ENCODE measurements at regions not wholly inside any gene's neighbourhood (a gene's known extent, or its start where the extent isn't known, plus 50 kb on each side); places are given as distances from the start of the nearest gene placed in this dataset.

DNA sequence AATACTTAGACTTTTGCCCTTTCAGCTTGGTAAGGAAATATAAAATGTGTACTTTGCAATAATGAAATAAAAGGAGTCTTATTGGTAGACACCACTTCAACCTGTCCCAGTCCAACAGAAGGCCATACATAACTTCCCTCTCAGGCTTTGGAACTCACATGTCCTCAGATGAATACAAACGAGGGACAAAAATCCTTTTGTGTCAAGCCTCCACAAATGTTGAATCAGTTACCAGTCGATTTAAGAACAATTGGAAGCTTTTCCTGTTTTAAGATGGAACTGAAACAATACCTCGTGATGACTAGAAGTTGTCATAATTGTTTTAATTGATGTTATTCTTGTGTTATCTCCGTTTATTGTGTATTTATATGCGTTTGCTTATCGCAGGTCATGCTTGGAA lies 385.1 kb upstream of the POU3F3 start:
- no peak for DNase-seq

DNA sequence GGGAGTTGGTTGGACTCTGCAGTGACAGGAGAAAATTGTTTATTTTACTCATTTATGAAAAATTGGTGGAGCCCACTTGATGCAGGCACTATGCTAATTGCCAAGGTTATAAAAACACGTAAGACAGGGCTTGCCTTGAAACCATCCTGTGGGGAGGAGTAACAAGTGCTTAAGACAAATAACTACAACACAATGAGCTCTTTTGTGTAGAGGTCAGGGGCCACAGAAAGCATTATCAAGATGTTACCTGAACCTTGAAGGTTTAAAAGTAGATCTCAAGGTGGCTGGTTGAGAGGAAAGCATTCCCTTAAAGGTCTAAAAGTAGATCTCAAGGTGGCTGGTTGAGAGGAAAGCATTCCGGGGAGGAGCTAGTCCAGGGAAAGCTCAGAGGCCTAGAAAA lies 381.8 kb upstream of the POU3F3 start:
- DNase-seq: no peak

DNA sequence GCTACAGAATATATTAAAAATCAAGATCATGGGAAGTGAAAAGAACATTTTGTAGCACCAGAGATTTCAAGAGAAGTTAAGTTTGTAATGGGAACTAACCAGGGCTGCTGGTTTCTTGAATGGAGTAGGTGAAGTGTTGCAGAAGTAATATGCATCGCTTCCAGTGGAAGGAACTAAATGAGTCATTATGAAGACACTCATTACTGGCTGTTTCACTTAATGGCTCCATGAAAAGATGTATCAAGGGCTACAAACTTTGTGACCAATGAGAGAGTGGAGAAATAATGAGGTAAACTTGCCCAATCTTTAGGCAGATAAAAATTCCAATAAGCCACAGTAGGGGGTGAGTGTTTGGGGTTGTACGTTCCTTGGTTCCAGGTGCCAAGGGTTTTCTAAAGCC lies 380.4 kb upstream of the POU3F3 start:
- DNase-seq: no peak

DNA sequence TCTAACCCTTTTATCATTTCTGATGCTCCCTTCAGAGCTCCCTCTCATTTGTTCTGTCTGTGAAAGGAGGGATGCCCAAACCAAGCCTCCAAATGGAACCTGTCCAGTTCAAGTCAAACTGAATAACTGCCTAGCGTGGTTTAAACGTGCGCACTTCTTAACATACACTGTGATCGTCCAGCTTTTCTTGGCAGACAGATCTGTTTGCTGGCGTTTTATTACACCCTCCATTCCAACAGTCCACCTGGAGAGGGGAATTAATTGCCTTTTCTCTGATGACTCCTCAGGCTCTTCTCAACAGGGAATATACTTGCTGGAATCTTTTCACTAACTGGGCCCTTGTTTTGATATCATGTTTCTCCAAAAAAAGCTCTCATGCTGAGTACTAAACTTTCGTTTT lies 379.2 kb upstream of the POU3F3 start:
- DNase-seq: no peak

DNA sequence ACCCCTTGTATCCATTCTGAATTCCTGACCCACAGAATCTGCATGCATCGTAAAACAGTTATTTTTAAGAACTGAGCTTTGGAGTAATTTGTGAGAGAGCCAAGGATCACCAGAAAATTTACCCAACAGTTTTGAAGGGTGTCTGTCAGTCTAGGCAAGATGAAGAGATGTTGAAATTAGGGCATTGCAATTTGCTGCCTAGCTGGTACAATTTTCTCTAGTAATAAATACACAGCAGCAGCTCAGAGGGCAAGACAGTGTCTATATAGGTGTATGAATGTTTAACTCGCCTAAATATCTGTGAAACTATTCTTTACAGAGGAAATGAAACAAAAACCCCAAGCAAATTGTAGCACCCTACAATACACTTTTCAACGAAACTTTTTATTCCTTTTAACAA lies 377.8 kb upstream of the POU3F3 start:
- no peak for DNase-seq

DNA sequence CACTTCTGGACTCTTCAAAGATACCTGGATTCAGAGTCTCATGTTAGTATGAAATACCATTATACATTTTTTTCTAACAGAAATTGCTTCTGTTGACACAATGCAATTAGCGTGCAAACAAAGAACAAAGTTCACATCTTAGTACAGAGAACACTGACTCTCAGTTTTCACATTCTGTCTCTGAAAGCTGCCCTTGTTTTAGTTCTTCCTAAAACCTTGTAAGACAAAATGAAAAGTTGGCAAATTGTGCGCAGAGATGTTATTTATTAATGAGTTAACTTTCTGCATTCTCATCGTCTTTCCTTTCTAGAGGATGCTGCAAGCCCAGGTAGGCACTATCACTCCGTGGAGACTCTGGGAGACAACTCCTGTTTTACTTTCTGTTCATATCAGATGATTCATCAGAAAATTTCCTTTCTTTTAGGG lies 377.3 kb upstream of the POU3F3 start:
- no peak for DNase-seq

DNA sequence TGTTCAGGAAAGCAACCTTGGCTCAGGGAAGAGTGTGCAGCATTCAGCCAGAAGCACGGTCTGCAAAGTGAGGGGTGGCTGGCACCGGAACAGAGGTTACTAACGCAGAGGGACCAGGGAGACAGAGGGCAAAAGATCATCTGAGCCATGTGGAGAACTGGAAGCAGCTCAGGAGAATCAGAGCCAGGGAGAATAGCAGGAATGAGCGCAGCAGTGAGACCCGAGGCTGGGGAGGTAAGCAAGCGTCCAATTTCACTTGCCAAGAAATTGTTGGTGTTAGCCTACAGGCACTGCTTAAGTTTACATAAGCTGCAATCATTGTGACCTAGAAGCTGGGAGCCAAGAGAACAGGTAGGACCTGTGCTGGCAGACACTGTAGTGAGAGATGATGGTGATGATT lies 372.6 kb upstream of the POU3F3 start:
- DNase-seq: no peak

DNA sequence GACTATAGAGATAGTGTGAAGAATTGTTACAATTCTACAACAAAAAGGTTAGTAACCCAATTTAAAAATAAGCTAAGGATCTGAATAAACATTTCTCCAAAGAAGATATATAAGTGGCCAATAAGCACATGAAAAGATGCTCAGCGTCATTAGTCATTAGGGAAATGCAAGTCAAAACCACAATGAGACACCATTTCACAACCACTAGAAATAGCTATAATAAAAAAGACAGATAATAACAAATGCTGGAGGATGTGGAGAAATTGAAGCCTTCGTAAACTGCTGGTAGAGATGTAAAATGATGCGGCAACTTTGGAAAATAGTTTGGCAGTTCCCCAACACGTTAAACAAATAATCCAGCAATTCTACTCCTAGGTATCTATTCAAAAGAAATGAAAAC lies 366.5 kb upstream of the POU3F3 start:
- DNase-seq: no peak

DNA sequence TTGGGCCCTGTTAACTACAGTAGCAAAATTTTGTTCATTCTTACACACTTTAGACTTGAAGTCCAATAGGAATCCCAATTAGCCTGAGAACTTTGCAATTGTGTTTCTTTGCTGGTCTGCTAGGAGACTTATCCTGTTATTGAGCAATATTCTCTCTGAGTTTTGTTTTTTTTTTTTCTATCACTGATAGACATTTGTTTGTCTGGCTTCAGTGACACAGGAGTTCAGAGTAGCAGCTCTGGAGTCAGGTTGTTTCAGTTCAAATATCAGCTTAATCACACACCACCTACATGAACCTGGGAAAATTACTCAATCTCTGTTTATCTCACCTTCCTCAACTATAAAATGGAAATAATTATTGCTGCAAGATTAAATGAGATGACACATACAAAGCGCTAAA lies 360.2 kb upstream of the POU3F3 start:
- no peak for DNase-seq

DNA sequence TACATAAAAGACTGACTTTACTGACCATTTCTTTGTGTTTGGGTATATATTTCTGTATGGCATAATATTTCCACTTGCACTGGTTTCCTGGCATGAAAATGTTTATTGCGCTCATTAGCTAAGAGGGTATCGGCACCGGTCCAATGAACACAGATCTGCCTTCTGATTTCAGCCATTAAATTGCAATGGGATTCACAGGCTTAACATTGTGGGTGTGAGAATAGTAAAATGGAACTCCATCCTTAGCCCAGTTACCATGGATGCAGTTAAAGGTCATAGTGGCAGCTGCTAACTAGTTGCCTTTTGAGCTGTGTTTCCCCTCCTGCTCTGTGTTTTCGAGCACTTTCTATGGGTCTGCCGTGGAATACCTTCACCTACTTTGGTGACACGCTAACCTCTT lies 352.6 kb upstream of the POU3F3 start:
- DNase-seq: no peak

DNA sequence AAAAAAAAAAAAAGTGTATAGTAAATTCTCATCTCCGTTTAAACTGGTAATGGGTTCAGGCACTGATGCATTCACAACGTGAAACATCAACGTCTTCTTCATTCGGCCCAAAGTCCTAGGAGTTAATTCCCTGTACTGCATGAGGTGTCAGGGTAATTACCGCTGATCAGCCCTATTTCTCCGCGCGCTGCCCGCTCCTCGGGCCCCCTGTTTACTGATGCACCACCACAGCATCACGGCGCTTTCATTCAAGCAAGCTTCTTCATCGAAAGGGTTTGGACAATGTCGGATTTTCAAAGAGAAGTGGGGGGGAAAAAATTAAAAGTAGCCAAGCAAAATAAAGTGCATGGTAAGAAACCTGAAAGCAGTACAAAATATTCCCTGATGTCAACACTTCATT lies 352.0 kb upstream of the POU3F3 start:
- no peak for DNase-seq

DNA sequence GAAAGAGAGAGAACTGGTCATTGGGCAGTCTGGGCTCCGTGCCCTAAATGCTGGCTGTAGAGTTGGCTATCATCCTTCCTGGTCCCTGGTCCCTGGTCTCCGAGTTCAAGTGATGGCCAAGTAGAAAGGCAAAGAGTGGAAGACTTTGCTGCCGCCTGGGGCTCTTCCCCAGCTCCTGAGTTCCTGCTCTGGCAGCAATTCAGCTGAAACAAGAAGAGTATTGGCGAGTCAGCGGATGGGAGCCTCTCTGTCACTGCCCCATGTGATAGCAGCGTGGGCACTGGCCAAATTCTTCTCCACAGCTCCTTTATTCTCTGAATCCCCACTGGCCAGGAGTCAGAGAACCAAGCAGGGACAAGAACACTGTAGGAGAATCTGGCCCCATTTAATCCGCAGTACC lies 351.0 kb upstream of the POU3F3 start:
- DNase-seq: no peak

DNA sequence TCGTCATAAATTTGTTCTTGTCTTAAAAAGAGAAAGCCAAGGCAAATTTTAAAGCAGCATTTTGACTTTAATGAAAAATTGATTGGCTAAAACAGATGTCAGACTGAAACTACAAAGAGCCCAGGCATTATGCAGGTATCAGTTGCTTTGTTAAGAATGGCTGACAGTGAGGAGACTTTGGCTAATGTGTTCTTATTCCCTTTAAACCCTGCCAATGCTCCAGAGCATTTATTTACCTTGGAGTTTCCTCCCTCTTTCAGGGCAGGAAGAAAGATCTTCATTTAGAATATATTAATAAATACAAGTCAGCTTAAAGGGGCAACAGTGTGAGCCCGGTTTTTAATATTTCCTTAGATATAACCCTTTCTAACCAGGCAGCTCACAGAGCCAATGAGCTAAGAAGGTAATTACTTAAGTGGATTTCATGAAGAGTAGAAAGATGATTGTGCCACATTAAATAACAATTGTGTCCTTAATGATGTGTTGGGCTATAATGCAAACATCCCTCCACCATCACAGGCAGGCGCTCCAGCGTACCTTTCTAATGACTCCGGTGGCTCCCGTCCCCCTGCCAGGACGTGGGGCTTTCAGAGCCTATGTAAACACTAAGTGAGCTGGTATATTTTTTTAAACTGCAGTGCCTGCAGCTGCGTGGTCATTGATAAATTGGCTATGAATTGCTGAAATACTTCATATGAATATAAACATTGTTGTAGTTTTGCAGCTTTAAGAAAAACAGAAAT lies 349.4 kb upstream of the POU3F3 start:
- no peak for DNase-seq

DNA sequence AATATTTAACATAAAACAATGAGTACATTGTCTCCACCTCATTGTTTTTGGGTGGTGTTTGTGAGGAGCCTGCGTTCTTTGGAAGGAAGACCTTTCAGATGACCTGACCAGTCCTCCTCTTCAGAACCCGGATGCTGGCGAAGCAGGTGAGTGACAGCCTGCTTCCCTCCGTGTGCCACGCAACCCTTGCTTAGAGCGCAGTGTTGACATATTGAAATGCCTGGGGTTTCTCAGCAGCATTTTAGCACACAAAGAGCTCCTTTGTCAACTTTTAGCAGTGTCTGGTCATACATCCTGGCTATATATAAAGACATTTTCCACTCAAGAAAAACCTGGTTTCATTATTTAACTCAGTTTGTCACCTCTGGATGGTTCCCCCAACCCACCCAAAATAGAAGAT lies 335.7 kb upstream of the POU3F3 start:
- no peak for DNase-seq

DNA sequence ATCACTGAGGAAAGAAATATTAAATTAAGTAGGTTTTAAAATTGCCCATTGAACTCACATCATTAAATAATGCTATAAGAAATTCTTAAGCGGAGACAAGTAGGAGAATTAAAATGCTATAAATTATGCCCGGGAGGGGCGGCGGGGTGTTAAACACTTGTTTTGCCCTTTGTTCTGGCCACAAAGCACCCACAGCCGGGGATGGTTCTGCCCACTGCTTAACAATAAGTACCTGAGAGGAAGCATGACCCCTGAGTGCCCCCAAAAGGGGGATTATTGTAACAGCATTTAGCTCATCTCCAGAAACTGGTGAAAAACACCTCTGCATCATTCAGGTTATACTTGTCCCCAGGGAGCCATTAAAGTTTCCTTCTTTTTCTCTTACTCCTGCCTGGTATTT lies 332.7 kb upstream of the POU3F3 start:
- no peak for DNase-seq

DNA sequence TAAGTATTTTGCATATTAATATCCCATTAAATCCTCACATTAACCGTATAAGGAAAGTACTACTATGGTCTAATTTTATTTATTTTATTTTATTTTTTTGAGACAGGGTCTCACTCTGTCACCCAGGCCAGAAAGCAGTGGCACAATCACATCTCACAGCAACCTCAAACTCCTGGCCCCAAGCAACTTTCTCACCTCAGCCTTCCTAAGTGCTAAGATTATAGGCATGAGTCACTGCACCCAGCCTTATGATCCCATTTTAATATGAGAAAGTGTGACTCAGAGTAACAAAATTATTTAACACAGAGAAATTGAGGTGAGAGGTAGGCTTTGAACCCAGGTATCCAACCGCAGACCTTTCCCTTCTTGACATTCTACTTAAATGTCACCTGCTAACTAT lies 330.0 kb upstream of the POU3F3 start:
- DNase-seq: no peak

DNA sequence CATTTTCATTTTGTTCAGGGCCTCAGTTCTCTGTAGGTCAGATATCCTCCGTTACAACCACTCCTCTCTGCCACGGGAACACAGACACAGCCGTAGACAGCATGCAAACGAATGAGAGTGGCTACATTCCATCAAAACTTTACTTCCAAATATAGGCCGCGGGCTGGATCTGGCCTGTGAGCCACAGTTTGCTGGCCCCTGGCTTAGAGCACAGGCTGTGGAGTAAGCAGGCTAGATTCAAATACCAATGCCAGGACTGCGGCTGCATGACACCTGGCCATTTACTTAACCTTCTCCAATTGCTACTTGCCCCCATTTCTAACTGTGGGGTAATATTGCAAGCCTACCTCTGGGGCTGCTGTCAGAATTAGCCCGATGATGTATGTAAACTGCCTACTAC lies 325.8 kb upstream of the POU3F3 start:
- DNase-seq: no peak

DNA sequence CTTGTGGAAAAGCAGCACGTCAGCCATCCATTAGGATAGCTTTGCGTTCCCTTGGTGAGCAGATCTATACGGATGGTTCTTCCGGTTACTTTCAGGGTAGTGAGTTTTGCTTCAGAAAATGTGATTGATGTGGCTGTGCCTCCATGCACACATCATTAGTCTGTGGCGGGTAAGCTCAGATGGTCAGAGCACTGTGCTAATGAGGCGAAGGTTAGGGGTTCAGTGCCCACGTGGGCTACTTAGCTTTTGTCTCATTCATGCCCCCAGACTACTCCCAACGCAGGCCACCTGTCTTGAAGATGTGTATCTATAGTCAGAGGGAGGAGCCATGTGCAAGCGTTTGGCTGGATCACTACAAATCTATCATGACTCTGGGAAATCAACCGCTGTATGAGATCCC lies 322.8 kb upstream of the POU3F3 start:
- no peak for DNase-seq

DNA sequence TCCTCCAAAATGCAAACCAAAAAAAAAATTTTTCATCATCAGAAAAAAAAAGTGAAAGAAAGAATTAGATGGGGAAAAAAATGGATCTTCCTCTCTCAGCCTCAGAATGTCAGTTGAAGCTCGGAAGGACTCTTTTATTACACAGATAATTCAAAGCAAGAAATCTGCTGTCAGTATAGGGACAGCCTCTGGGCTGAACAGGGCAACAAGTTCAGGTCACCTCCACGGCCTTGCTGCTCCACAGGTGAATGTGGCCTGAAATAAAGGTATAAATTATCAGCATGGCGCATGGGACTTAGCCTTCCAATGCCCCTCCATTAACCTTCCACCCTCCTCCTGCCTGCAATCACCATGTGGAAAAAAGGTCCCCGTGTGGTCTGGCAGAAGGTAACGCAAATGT lies 316.8 kb upstream of the POU3F3 start:
- DNase-seq: no peak

DNA sequence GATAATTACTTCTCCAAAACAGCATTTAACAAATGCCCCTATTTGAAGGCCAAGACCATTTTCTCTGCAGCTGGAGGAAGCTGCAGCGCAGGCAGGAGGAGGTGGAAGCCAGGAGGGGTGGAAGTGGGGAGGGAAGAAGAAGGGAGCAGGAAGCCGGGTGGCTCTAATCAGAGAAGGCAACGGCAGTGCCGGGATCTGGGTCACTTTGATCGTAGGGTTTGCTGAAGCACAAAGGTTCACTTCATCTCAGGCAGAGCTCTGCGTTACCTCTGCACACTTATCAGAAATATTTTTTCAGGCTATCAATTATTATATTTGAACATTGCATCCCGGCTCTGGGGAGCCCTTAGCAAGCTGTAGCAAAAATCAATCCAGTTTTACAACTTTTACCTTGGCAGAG lies 315.8 kb upstream of the POU3F3 start:
- no peak for DNase-seq

DNA sequence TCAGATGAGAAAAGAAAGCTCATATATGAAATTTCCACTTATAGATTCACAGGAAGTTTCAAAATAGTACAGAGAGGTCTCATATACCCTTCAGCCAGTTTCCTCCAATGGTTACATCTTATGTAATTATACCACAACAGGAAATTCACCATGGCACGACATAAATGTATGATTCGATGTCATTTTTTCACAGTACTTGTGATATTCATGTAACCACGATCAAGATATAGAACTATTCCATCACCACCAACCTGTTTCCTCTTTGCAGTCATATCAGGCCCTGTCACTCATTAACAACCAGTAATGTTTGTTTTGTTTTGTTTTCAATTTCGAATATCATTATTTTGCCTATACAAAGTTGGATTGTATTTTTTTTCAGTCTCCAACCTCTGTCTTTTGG lies 314.3 kb upstream of the POU3F3 start:
- no peak for DNase-seq

DNA sequence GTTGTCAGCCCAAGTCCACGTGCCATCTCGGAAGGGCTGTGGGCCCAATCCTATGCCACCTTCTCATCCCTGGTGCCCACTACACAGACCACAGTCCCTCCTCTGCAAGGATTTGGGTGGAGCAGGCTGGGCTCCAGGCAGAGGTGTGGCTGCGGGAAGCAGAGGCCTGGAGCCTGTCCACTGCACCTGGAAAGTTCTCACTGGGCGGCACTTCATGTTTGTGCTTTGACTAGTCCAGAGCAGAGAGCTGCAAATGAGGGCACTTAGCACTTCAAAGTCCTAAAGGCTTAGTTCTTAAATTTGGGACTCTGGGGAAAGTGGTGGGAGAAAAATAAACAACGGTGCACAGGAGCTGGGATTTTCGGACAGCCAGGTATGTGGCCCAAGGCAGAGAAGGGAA lies 308.9 kb upstream of the POU3F3 start:
- DNase-seq: no peak

DNA sequence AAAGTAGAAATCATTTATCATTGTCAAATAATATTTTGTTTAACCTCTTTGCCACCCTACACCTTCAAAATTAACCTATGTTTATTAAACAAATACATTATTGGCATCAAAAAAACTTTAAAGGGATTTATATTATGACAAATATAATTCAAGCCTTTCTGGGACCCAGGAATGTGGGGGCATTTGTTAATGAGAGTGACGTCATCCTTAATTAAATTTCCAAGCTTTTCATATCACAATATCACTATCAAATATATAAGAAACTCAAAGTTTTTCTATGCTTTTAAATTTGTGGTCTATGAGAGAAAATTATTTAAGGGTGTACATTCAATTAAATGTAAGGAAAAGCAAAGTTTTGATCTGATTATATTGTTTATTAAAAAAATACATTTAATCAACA lies 307.4 kb upstream of the POU3F3 start:
- DNase-seq: no peak

DNA sequence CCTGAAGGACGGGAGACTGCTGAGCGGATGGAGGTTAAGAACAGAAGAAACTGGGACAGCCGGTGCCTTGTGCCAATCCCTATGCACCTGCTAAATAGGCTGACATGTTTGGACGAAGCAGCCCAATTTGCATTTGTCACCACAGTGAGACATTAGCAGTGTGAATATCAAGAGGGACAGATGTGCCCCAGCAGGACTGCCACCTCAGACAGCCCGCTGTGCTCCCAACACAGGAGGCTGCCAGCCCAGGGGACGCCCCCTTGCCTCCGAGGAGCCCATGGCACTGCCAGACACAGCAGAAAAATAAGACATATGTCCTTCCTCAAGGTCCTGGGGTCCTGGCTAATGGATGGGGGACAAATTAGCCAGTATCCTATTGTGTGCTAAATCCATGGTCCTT lies 306.7 kb upstream of the POU3F3 start:
- DNase-seq: no peak

DNA sequence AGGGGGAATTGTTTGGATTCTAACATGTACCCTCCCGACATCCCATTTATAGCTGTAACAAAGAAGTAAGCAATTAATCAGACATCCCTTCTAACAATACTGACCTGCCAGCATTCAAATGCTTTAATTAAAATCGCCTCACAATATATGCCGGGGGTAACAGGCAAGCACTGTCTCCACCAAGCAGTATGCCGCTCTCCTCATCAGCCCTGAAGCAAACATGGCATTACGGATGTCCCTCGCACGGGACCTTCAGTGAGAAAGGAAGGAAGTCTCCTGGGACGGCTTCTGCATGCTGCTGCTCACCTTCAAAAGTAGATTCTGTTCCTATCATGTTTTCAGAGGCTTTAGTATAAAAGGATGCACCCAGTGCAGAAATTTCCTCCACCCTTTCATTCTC lies 292.7 kb upstream of the POU3F3 start:
- DNase-seq: no peak

DNA sequence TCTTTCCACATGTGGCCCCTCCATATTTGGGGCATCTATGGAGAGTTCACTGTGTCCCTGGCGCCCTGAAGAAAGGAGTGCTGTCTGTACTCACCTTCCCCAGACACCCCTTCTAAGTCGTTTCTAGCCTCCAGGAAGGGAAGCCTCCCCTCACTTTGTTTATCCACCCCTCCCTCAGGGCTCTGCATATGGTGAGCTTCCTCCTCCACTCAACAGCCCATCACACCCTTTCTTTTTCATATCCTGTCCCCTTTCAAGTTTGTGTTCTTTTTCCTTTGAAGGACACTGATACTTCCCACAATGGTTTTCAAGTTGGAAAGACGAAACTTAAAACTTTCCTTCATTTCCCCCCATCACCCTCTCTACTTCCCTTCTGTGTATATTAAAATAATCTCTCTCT lies 291.4 kb upstream of the POU3F3 start:
- no peak for DNase-seq

Measured in CD4-positive, alpha-beta T cell treated with Interleukin-4 for 1 hour (primary cell).